VCaP (cell line): ENCODE measurements at regions not wholly inside any gene's neighbourhood (a gene's known extent, or its start where the extent isn't known, plus 50 kb on each side); places are given as distances from the start of the nearest gene placed in this dataset.

ENCODE experiments used
- H3K27ac ChIP-seq: fragments of 450-650 bp; 2 replicates; pipeline ENCODE4 v1.5.1; 2017
- TF ChIP-seq, protein P1 (sequence below): fragments of 450-650 bp; conservative IDR thresholded peaks from 2 replicates; pipeline ENCODE4 v1.5.1; 2017; ENCODE audit warnings: mild to moderate bottlenecking, moderate library complexity

DNA sequence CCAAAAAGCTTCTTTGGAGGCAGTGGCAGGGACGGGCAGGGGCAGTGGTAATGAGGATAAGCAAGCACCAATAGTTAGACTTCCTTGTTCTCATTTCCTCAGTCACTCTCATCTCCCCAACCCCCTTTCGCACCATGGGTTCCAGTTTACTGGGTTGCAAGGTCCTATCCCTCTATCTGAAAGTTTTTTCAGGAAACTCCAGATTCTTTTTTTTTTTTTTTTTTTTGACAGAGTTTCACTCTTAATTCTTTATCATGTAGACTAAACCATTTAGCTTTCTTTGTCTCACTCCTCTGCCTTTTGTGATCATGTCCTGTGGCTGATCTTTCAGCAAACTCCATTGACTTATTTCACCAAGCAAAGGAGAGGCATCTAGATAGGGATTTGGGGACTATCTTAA, 51.4 kb upstream of the GMDS start:
- TF ChIP-seq, protein P1, sequence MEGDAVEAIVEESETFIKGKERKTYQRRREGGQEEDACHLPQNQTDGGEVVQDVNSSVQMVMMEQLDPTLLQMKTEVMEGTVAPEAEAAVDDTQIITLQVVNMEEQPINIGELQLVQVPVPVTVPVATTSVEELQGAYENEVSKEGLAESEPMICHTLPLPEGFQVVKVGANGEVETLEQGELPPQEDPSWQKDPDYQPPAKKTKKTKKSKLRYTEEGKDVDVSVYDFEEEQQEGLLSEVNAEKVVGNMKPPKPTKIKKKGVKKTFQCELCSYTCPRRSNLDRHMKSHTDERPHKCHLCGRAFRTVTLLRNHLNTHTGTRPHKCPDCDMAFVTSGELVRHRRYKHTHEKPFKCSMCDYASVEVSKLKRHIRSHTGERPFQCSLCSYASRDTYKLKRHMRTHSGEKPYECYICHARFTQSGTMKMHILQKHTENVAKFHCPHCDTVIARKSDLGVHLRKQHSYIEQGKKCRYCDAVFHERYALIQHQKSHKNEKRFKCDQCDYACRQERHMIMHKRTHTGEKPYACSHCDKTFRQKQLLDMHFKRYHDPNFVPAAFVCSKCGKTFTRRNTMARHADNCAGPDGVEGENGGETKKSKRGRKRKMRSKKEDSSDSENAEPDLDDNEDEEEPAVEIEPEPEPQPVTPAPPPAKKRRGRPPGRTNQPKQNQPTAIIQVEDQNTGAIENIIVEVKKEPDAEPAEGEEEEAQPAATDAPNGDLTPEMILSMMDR: no peak
- no peak overlapping the region for H3K27ac ChIP-seq
